ENCODE measurements at regions not wholly inside any gene's neighbourhood (a gene's known extent, or its start where the extent isn't known, plus 50 kb on each side); places are given as distances from the start of the nearest gene placed in this dataset.

- no peak for DNase-seq
Measured at GRCh38 chr6:48369100-48369499, 258.1 kb upstream of the PTCHD4 start.

- DNase-seq: no peak
Measured at GRCh38 chr6:48325701-48326100, 214.7 kb upstream of the PTCHD4 start.

DNA sequence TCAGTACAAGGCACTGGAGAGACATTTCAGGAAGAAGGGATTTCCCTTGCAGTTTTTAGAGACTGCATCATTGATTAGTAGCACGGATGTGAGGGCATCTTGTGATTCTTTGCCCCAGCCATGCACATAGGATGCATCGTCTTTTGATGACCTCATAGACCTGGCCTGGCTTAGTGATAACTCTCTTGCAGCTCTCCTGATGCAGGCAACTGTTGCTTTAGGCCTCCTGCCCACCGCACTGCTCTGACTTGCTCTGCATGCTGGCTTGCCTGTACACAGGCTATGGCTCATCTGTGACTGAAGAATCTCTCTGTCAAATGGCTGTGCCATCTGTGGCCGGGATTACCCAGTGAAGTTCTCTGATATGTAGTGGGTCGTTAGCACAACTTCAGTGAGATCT is 207.7 kb upstream of the PTCHD4 start:
- no peak for DNase-seq

GRCh38 chr6:48315915-48316314 is 204.9 kb upstream of the PTCHD4 start:
- DNase-seq: no peak

- DNase-seq: no peak
Measured at GRCh38 chr6:48315051-48315719, 204.2 kb upstream of the PTCHD4 start.

- no peak for DNase-seq
Measured at GRCh38 chr6:48311301-48311700, 200.3 kb upstream of the PTCHD4 start.

- DNase-seq: peak; percentile 25
Measured at GRCh38 chr6:48307573-48307972, 196.6 kb upstream of the PTCHD4 start.

GRCh38 chr6:48290595-48290994 is 179.6 kb upstream of the PTCHD4 start:
- DNase-seq: no peak

GRCh38 chr6:48289841-48290240 is 178.8 kb upstream of the PTCHD4 start:
- no peak for DNase-seq

- DNase-seq: no peak
Measured at GRCh38 chr6:48281217-48281616, 170.2 kb upstream of the PTCHD4 start.

DNA sequence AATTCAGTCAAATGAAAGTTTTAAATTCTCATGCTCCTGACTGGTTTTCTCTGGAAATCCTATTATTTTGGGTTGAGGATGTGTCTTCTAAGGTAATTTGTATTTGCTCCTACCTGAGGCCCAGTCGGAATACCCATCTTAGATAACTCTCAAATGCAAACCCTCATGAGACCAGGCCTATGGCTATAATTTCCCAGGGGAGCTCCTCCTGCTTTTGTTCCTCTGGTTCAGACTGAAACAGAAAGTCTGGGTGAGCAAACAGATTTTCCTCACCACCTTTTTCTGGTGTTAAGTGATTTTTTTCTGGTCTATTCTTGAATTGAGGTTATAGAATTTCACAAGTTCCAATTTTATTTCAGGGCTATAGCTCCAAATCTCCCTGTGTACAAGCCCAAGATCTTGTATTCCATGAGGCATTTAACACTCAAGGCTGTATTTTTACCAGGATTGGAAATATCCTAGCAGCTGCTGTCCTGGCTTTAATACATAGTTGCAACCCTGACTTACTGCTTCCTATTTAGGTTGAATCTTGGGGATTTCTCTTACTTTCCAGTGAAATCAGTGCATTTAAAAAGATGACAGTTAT is 169.1 kb upstream of the PTCHD4 start:
- no peak for DNase-seq

- no peak for DNase-seq
Measured at GRCh38 chr6:48278261-48278660, 167.3 kb upstream of the PTCHD4 start.

DNA sequence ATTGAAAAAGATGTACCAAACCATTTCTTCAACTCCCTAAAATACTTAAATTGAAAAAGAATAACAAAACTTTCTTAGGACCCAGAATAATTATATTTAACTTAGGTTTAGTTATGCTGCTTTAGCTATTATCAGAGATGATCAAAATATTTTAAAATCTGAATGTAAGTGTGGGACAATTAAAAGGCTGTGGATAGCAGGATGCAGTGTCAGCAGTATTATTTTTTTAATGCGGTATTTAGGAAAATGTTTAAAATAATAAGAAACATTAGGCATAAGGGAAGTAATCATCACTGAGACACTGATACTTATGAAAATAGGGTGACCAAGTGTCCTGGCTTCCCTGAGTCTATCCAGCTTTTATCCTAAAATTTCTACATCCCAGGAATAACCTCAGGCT is 161.5 kb upstream of the PTCHD4 start:
- DNase-seq: no peak

DNA sequence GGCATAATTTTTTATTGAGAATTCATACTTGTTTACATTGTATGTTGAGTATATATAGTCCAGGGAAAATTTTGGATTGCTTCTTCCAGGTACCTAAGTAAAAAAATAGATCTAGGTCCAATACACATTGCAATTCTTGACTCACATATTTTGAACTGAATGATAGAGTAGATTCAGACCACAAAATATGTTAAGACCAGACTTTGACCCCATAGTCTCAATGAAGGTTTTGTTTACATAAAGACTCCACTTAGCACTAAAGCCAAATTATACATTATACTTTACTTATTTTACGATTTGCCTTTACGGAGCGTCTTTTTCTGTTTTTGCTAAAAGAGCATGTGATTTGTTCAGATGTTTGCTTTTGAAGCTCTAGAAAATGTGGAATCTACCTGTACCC is 144.1 kb upstream of the PTCHD4 start:
- DNase-seq: no peak

DNA sequence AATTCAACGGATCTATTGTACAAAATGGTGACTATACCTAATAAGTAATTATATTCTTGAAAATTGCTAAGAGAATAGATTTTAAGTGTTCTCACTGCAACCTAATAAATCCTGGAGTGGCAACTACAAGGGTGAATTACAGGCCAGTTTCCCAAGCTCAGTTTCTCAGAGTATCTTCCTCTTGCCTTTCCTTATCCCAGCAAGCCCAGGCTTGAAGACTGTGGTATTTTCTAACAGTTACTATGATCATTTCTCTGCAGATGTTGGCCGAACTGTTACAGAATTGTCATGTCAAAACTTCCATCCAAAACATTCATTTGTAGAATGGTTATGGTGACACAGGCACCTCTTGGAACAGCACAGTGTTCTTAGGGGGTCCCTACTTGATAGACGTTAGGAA is 138.1 kb upstream of the PTCHD4 start:
- DNase-seq: no peak

- no peak for DNase-seq
Measured at GRCh38 chr6:48243071-48243470, 132.1 kb upstream of the PTCHD4 start.

DNA sequence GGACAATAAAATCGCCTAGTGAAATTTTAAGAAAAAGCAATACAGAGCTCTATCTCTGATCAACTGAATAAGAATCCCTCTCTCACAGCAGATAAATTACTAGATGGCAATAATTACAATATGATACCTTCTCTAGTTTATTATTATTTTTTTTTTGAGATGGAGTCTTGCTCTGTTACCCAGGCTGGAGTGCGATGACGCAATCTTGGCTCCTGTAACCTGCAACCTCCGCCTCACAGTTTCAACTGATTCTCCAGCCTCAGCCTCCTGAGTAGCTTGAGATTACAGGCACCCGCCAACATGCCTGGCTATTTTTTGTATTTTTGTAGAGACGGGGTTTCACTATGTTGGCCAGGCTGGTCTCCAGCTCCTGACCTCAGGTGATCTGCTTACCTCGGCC is 129.3 kb upstream of the PTCHD4 start:
- no peak for DNase-seq

GRCh38 chr6:48236375-48236774 is 125.4 kb upstream of the PTCHD4 start:
- DNase-seq: no peak

GRCh38 chr6:48233063-48233462 is 122.1 kb upstream of the PTCHD4 start:
- DNase-seq: no peak

- DNase-seq: no peak
Measured at GRCh38 chr6:48229841-48230240, 118.8 kb upstream of the PTCHD4 start.

DNA sequence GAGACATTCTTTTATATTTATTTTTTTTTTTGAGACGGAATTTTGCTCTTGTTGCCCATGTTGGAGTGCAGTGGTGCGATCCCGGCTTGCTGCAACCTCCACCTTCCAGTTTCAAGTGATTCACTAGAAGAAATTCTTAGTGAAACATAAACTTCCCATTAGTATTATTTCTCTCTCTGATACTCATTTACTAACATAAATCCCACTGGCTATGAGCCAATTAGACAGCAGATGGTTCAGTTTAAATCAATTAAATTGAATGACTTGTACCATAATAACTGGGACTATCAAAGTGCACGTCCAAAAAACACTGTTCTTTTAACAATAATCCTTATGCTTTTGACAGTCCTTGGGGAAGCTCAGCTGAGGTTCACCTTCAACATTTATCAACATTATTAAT is 111.2 kb upstream of the PTCHD4 start:
- DNase-seq: no peak

DNA sequence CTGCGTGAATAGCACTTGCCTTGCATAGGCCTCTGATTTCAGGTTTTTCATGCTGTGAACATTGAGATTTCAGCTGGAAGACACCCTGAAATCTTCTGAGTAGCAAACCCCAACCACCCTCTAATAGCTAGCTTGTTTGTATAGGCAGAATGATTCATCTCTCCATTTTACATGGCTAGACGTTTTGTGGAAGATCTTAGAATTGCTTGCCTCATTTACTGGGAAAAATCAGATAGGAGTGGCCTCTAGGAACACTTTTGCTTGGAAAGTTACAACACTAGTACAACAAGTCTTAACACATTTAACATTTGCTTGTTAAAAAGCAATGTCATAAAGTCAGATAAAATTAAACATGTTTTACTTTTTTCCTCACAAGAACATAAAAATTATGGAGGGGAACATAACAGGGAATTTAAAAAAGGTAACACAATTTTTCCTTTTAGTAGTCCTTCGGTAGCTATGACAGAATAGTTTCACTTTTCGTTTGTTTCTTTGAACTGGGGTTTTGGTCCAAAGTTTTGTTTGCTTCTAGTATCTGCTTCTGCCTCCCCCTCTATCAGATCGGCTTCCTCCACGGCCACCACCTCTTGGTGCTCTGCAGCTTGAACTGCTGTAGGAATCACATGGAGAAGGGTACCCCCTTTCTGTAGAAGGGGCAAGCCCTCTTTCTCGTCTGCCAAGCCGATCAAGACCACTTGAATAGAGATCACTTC is 102.2 kb upstream of the PTCHD4 start:
- no peak for DNase-seq

DNA sequence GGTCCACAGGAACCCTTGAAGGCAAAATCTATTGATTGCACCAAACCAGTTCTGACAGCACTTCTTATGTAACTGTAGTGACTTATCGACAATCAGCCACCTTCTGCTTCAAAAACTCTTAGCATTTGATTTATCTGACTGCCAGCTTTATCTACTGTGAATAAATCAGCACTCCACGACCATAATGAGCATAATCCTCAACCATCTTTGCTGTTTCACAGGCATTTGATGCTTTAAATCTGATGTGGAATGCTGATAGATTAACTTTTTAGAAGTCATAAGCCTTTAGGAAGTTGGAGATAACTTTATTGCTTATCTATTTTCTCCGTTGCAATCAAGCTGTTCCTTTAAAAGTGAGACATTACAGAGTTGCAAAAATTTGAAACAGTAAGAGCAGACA is 101.5 kb upstream of the PTCHD4 start:
- no peak for DNase-seq

GRCh38 chr6:48206091-48206490 is 95.1 kb upstream of the PTCHD4 start:
- no peak for DNase-seq

All from retina (tissue), 1 donor.